Ovary (tissue), 7 donors: ENCODE measurements at regions not wholly inside any gene's neighbourhood (a gene's known extent, or its start where the extent isn't known, plus 50 kb on each side); places are given as distances from the start of the nearest gene placed in this dataset.
"Not testable (repeated sequence)": the region's sequence is repeated elsewhere in the genome, so short reads cannot be mapped to it uniquely, and the experiment has no call there.

Source experiments
- DNase-seq, 5 donors: peaks; one replicate each; pipeline ENCODE4 v3.0.0-alpha.2; 2019 to 2020
- H3K27ac ChIP-seq, 2 donors: fragments of 200-600 bp; one replicate each; pipeline versions ENCODE4 v1.5.1 to v1.8.0; 2019 to 2022
- H3K27me3 ChIP-seq: fragments of 200-600 bp; one replicate; pipeline ENCODE4 v1.8.0; 2022
- H3K36me3 ChIP-seq: fragments of 200-600 bp; sonication (generic); one replicate; pipeline ENCODE4 v1.5.1; 2019
- H3K4me1 ChIP-seq: one replicate; pipeline ENCODE4 v1.8.1; 2013; ENCODE audit warnings: mild to moderate bottlenecking, moderate library complexity; ENCODE audit not compliant: insufficient read depth
- H3K4me3 ChIP-seq: fragments of 200-600 bp; sonication (generic); one replicate; pipeline ENCODE4 v1.5.1; 2017
- H3K9me3 ChIP-seq, 2 donors: fragments of 200-600 bp in 1 of 2; sonication (generic) in 1 of 2; one replicate each; pipeline versions ENCODE4 v1.5.1 to v1.8.1; 2013 to 2019; ENCODE audit warnings: mild to moderate bottlenecking in 1 of 2, moderate library complexity in 1 of 2
- CTCF ChIP-seq, 3 donors: fragments of 450-650 bp in 2 of 3; fragments of 200-600 bp in 1 of 3; IDR thresholded peaks; one replicate each; pipeline versions ENCODE4 v1.5.1 to v1.8.0; 2016 to 2022; ENCODE audit warnings: antibody characterized with exemption in 3 of 3, mild to moderate bottlenecking in 1 of 3
- EP300 ChIP-seq: sonication (generic); formaldehyde crosslinking; IDR thresholded peaks from one replicate; pipeline ENCODE4 v1.6.1; 2017; ENCODE audit warnings: antibody characterized with exemption
- POLR2A ChIP-seq: fragments of 450-650 bp; IDR thresholded peaks from one replicate; pipeline ENCODE4 v1.6.1; 2017; ENCODE audit warnings: antibody characterized with exemption, mild to moderate bottlenecking, moderate library complexity
- WGBS, 3 donors: extraction: QIAGEN DNeasy Blood & Tissue Kit in 1 of 3; methylation state at CpG; one replicate each; pipeline versions ENCODE4 v1.1.5 to v1.1.7; 2013 to 2017; 5-methylcytosine and 5-hydroxymethylcytosine counted together
- intact Hi-C, 4 donors: fragments of 100-400 bp; cut with DNase I; formaldehyde crosslinking; loops; one replicate each; pipeline versions ENCODE4 v1.11.0 to v1.15.1; 2022 to 2023
- donor health status: DM: no; HTN: no; CAD: no; lungs with moderate emphysema.
- donor health status: DM: no; HTN: no; CAD: no.
- donor health status: Bipolar disorder and iron deficiency.
- donor health status: DM: no; HTN: no; CAD: no.
- donor health status: DM: yes; HTN: yes; CAD: no.

GRCh38 chr7:12929476-12930140 is 242.2 kb downstream of the ARL4A start:
- no peak for DNase-seq
- Histone ChIP-seq H3K4me3 (no peak overlapping the region), H3K27me3 (no peaks in the 10 kb centered on the region), H3K4me1 (no peaks in the 10 kb centered on the region), H3K9me3 (no peaks in the 10 kb centered on the region), H3K36me3 (no peaks in the 10 kb centered on the region), H3K27ac (no peak overlapping the region)
- 86 to 99% (median 90%) methylated on average over 1 of the region's 1 CpG for WGBS, 3 donors
- no peak for TF ChIP-seq EP300
- TF ChIP-seq POLR2A = no peak
- TF ChIP-seq CTCF (IDR thresholded peaks at IDR 0.05) = no peak
- intact Hi-C loops = no loop called here

GRCh38 chr7:12930534-12930933 is 243.1 kb downstream of the ARL4A start:
- Histone ChIP-seq H3K27me3 (no peaks in the 10 kb centered on the region), H3K36me3 (no peaks in the 10 kb centered on the region), H3K9me3 (no peaks in the 10 kb centered on the region), H3K4me1 (no peaks in the 10 kb centered on the region), H3K4me3 (no peak overlapping the region), H3K27ac (no peak overlapping the region)
- intact Hi-C loops = no loop called here
- 93 to 96% (median 94%) methylated on average over 2 of the region's 2 CpGs for WGBS, 3 donors
- TF ChIP-seq EP300 = no peak
- TF ChIP-seq POLR2A = no peak
- TF ChIP-seq CTCF (IDR thresholded peaks at IDR 0.05) = no peak
- DNase-seq = no peak

- WGBS, 3 donors = 92 to 94% (median 93%) methylated on average over 19 of the region's 19 CpGs
- H3K36me3 ChIP-seq, H3K27me3 ChIP-seq, H3K4me1 ChIP-seq, H3K9me3 ChIP-seq, H3K4me3 ChIP-seq, DNase-seq, intact Hi-C loops, H3K27ac ChIP-seq: not testable (repeated sequence)
Observed at GRCh38 chr7:12931465-12931864, 244.0 kb downstream of the ARL4A start.

- intact Hi-C loops = no loop called here
- Histone ChIP-seq H3K4me3 (no peak overlapping the region), H3K27ac (no peak overlapping the region), H3K36me3 (no peaks in the 10 kb centered on the region), H3K4me1 (peaks cover 1% of the 10 kb centered on the region), H3K9me3 (no peaks in the 10 kb centered on the region), H3K27me3 (no peaks in the 10 kb centered on the region)
- 95 to 99% (median 96%) methylated on average over 11 of the region's 11 CpGs for WGBS, 3 donors
- TF ChIP-seq POLR2A = no peak
- no peak for TF ChIP-seq CTCF (IDR thresholded peaks at IDR 0.05)
- TF ChIP-seq EP300 = no peak
- no peak for DNase-seq
Observed at GRCh38 chr7:12939694-12940093, 252.3 kb downstream of the ARL4A start.

- Histone ChIP-seq H3K36me3 (no peaks in the 10 kb centered on the region), H3K4me3 (no peak overlapping the region), H3K27ac (no peak overlapping the region), H3K27me3 (no peaks in the 10 kb centered on the region), H3K9me3 (no peaks in the 10 kb centered on the region), H3K4me1 (peaks cover 1% of the 10 kb centered on the region)
- intact Hi-C loops = no loop called here
- 92 to 94% (median 92%) methylated on average over 8 of the region's 8 CpGs for WGBS, 3 donors
- DNase-seq = no peak
- TF ChIP-seq POLR2A (no peak), CTCF (IDR thresholded peaks at IDR 0.05) (no peak), EP300 (no peak)
Observed at GRCh38 chr7:12941512-12941911, 254.1 kb downstream of the ARL4A start.
